Endothelial cell of hepatic sinusoid (primary cell): ENCODE measurements at regions not wholly inside any gene's neighbourhood (a gene's known extent, or its start where the extent isn't known, plus 50 kb on each side); places are given as distances from the start of the nearest gene placed in this dataset.

Experiments
- in situ Hi-C: cut with HindIII; loops from 2 replicates; pipeline ENCODE4 v1.10.0; 2017; ENCODE audit warnings: low sequenced_read_pairs

GRCh38 chr1:105934806-105935205 is 1121.7 kb upstream of the PRMT6 start:
- in situ Hi-C loops: no loop called here

- in situ Hi-C loops: no loop called here
Measured at GRCh38 chr1:105964879-105965278, 1091.6 kb upstream of the PRMT6 start.

DNA sequence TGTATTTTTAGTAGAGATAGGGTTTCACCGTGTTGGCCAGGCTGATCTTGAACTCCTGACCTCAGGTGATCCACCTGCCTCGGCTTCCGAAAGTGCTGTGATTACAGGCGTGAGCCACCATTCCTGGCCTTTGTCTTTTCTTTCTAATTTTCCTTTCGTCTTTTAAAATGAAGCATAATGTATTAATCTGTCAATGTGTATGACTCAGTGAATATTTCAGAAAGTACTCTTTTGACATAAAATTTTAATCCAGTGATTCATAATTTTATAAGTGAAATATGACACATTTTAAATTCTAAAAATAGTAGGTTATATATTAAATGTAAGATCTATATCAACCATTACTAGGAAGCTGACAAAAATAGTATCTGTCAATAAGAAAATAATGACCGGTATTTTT is 1059.0 kb upstream of the PRMT6 start:
- in situ Hi-C loops: no loop called here

DNA sequence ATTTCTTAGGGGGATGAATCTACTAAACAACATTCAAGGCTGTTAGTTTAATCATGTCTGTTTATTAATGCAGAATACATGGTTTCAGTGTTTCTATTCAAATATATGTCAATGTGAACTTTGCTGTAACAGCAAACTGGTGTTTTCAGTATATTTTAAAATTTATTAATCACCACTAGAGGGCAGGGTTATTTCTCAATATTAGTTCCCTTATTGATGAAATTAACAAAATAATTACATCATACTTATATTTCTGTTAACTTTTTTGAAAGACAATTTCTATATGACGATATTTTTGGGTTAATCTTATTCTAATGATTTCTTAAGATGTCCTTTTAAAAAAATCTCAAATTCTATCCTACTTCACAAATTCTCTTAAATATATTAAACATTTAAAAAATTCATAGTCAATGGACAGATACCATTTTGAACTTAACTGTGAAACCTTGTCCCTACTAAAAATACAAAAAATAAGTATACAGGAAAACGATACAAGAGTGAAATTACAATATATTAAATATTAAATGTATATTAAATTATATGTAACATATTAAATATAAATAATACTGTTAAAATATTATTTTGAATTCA is 1034.1 kb upstream of the PRMT6 start:
- in situ Hi-C loops: no loop called here

DNA sequence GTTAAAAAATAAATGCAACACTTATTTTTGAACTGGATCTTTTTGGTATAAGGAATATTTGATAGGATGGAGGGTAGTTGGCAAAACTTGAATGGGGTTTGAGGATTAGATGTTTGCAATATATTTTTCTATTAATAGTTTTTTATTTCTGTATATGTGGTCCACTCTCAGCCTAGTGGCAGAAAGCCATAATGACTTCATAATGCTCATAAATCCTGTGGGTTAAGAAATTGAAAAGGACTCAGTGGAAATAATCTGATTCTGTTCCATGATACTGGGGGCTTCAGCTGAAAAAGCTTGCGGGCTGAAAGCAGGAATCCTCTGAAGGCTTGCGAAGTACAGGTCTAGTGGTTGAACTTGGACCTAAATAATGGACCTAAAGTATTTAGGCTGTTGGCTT is 1028.6 kb upstream of the PRMT6 start:
- in situ Hi-C loops: no loop called here

- in situ Hi-C loops: no loop called here
Measured at GRCh38 chr1:106037526-106037925, 1018.9 kb upstream of the PRMT6 start.

DNA sequence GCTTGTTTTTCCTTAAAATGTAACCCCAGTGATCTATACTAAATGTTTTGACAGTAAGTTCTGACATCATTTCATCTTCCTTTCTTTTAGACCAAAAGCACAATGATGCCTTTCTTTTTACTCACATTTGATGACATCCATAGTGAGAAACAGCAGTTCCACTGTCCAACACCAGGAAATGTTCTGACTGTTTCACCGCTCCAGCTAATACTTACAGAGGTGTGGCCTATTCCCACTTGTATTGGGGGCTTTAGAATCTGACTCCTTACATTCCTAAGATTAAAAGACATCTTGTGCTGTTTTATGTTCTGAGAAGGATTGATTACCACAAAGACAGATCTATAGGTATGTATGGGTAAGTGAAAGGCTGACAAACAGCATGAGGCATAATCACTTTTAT is 1018.2 kb upstream of the PRMT6 start:
- in situ Hi-C loops: no loop called here

GRCh38 chr1:106043971-106044370 is 1012.5 kb upstream of the PRMT6 start:
- in situ Hi-C loops: no loop called here

- in situ Hi-C loops: loop anchor here (5.0 kb wide), 1 partner anchor 35 kb away; no protein-coding TSS in a partner anchor
Measured at GRCh38 chr1:106047210-106047609, 1009.3 kb upstream of the PRMT6 start.

- in situ Hi-C loops: loop anchor here (5.0 kb wide), 1 partner anchor 37 kb away; no protein-coding TSS in a partner anchor
Measured at GRCh38 chr1:106049595-106049994, 1006.9 kb upstream of the PRMT6 start.

DNA sequence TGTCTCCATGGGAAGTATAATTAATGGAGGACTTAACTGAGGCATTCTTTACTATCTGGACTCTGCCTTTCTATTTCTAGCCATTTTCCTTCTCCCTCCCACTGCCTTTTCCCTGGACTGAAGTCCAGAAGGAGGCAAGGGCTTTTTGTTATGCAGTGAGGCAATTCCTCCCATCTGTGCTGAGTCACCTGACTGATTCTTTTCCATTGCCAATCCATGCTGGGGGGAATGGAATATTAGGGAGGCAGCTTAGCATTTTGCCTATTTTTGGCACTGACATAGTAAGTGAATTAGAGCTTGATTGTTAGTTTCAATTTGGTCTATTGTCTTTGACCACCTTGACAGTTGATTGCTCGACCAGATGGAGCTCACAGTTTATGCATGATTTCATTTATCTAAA is 1000.6 kb upstream of the PRMT6 start:
- in situ Hi-C loops: no loop called here

GRCh38 chr1:106061586-106062495 is 994.6 kb upstream of the PRMT6 start:
- in situ Hi-C loops: no loop called here

DNA sequence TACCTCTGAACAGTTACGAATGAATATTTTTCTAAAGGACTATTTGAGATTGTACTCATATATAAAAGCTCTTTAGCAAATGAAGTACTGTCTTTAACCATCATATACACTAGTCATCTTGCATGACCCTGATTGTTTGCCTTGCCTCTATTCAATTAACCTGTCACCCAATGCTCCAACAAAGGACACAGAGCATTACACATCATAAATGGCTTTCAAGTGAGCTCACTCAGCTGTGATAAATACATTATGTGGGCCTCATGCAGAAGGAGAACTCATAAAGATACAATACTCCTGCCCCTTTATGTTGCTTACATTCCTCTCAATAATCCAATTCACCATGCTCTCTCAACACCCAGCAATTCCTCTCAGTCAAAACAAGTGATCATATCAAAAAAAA is 993.0 kb upstream of the PRMT6 start:
- in situ Hi-C loops: no loop called here

GRCh38 chr1:106072909-106073600 is 983.4 kb upstream of the PRMT6 start:
- in situ Hi-C loops: no loop called here

- in situ Hi-C loops: no loop called here
Measured at GRCh38 chr1:106080608-106081325, 975.7 kb upstream of the PRMT6 start.

- in situ Hi-C loops: no loop called here
Measured at GRCh38 chr1:106111044-106111443, 945.4 kb upstream of the PRMT6 start.

- in situ Hi-C loops: no loop called here
Measured at GRCh38 chr1:106113851-106114250, 942.6 kb upstream of the PRMT6 start.

GRCh38 chr1:106120789-106121188 is 935.7 kb upstream of the PRMT6 start:
- in situ Hi-C loops: no loop called here

GRCh38 chr1:106121728-106122127 is 934.7 kb upstream of the PRMT6 start:
- in situ Hi-C loops: no loop called here

DNA sequence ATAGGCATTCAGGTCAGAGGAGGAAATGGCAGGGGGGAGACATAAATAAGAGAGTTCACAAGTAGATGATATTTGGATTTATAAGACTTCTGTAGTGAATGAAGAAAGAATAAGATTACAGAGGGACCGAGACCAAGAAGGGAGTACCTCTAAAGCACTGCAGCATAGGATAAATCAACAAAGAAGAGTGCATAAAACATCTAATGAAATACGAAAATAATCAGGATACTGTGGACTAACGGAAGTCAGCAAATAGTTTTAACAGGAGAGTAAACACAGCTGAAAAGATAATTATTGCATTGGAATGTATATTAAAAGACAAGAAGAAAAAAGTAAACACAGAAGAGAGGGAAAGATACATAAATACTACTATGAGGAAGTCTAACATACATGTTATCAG is 921.9 kb upstream of the PRMT6 start:
- in situ Hi-C loops: no loop called here

DNA sequence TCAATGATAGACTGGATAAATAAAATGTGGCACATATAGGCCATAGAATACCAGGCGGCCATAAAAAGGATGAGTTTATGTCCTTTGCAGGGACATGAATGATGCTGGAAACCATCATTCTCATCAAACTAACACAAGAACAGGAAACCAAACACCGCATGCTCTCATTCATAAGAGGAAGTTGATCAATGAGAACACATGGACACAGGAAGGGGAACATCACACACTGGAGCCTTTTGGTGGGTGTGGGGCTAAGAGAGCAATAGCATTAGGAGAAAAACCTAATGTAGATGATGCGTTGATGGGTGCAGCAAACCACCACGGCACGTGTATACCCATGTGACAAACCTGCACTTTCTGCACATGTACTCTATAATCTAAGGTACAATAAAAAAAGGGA is 883.4 kb upstream of the PRMT6 start:
- in situ Hi-C loops: no loop called here
